Neural progenitor cell (in vitro differentiated cells): ENCODE measurements at regions not wholly inside any gene's neighbourhood (a gene's known extent, or its start where the extent isn't known, plus 50 kb on each side); places are given as distances from the start of the nearest gene placed in this dataset.

Source experiments
- DNase-seq: peaks from one replicate; pipeline ENCODE4 v3.0.0-alpha.2; 2016; ENCODE audit warnings: low spot score
- H2AFZ ChIP-seq: fragments of 200-600 bp; sonication (generic); replicated peaks from 2 replicates; pipeline ENCODE4 v1.6.1; 2016; ENCODE audit warnings: antibody characterized with exemption
- H3F3A ChIP-seq: fragments of 200-600 bp; sonication (generic); 2 replicates; pipeline ENCODE4 v1.6.1; 2016; ENCODE audit warnings: antibody characterized with exemption, low read depth
- H3K27ac ChIP-seq: fragments of 200-600 bp; sonication (generic); 2 replicates; pipeline ENCODE4 v1.5.1; 2016; ENCODE audit warnings: mild to moderate bottlenecking
- H3K27me3 ChIP-seq: fragments of 200-600 bp; sonication (generic); 2 replicates; pipeline ENCODE4 v1.6.1; 2016; ENCODE audit warnings: mild to moderate bottlenecking, moderate library complexity
- H3K36me3 ChIP-seq: fragments of 200-600 bp; sonication (generic); 2 replicates; pipeline ENCODE4 v1.5.1; 2016
- H3K4me1 ChIP-seq: fragments of 200-600 bp; sonication (generic); 2 replicates; pipeline ENCODE4 v1.6.1; 2016; ENCODE audit warnings: mixed run types
- H3K4me2 ChIP-seq: fragments of 200-600 bp; sonication (generic); 2 replicates; pipeline ENCODE4 v1.6.1; 2016
- H3K4me3 ChIP-seq: fragments of 200-600 bp; sonication (generic); 2 replicates; pipeline ENCODE4 v1.5.1; 2016
- H3K79me2 ChIP-seq: fragments of 200-600 bp; sonication (generic); 2 replicates; pipeline ENCODE4 v1.6.1; 2016; ENCODE audit warnings: low read depth
- H3K9ac ChIP-seq: fragments of 200-600 bp; sonication (generic); 2 replicates; pipeline ENCODE4 v1.6.1; 2016
- H3K9me3 ChIP-seq: fragments of 200-600 bp; sonication (generic); 2 replicates; pipeline ENCODE4 v1.5.1; 2016; ENCODE audit warnings: low read depth
- H4K20me1 ChIP-seq: fragments of 200-600 bp; sonication (generic); 2 replicates; pipeline ENCODE4 v1.6.1; 2016; ENCODE audit warnings: low read depth
- H3K27ac Mint-ChIP-seq: 3 replicates; pipeline ENCODE4 v1.8.0; 2021; ENCODE audit warnings: mixed read lengths
- H3K27me3 Mint-ChIP-seq: 2 replicates; pipeline ENCODE4 v1.8.0; 2022; ENCODE audit warnings: low read depth, mild to moderate bottlenecking, inconsistent platforms, moderate library complexity, mixed read lengths; ENCODE audit not compliant: insufficient read depth
- H3K36me3 Mint-ChIP-seq: 3 replicates; pipeline ENCODE4 v1.8.0; 2021; ENCODE audit warnings: mixed read lengths
- H3K4me1 Mint-ChIP-seq: 3 replicates; pipeline ENCODE4 v1.8.0; 2021; ENCODE audit warnings: mixed read lengths
- H3K4me3 Mint-ChIP-seq: 3 replicates; pipeline ENCODE4 v1.8.0; 2021; ENCODE audit warnings: mild to moderate bottlenecking, moderate library complexity, mixed read lengths
- H3K9me3 Mint-ChIP-seq: 3 replicates; pipeline ENCODE4 v1.8.0; 2020; ENCODE audit warnings: mixed read lengths
- EZH2 ChIP-seq: fragments of 200-600 bp; sonication (generic); IDR thresholded peaks from 2 replicates; pipeline ENCODE4 v1.6.1; 2017; ENCODE audit warnings: antibody characterized with exemption, mild to moderate bottlenecking, moderate library complexity
- EZH2phosphoT487 ChIP-seq: fragments of 200-600 bp; sonication (generic); IDR thresholded peaks from 2 replicates; pipeline ENCODE4 v1.6.1; 2017; ENCODE audit warnings: antibody characterized with exemption
- TF ChIP-seq, protein P1 (sequence below): fragments of 200-600 bp; sonication (generic); IDR thresholded peaks from 2 replicates; pipeline ENCODE4 v1.5.1; 2017; ENCODE audit warnings: antibody characterized with exemption, mild to moderate bottlenecking

GRCh38 chr1:47699492-47700235 is 261.8 kb downstream of the FOXD2 start:
- peaks cover 15% of the 10 kb centered on the region for H3K27me3 Mint-ChIP-seq
- no peak overlapping the region for H3K27ac Mint-ChIP-seq
- no peaks in the 10 kb centered on the region for H3K9me3 ChIP-seq
- peaks cover 17% of the 10 kb centered on the region for H3F3A ChIP-seq
- no peaks in the 10 kb centered on the region for H3K9me3 Mint-ChIP-seq
- no peaks in the 10 kb centered on the region for H3K36me3 ChIP-seq
- H3K27me3 ChIP-seq: peaks cover under 1% of the 10 kb centered on the region
- H3K4me2 ChIP-seq: no peak overlapping the region
- H4K20me1 ChIP-seq: no peaks in the 10 kb centered on the region
- no peak for DNase-seq
- H3K79me2 ChIP-seq: no peaks in the 10 kb centered on the region
- TF ChIP-seq EZH2 (no peak), EZH2phosphoT487 (no peak)
- TF ChIP-seq, protein P1, sequence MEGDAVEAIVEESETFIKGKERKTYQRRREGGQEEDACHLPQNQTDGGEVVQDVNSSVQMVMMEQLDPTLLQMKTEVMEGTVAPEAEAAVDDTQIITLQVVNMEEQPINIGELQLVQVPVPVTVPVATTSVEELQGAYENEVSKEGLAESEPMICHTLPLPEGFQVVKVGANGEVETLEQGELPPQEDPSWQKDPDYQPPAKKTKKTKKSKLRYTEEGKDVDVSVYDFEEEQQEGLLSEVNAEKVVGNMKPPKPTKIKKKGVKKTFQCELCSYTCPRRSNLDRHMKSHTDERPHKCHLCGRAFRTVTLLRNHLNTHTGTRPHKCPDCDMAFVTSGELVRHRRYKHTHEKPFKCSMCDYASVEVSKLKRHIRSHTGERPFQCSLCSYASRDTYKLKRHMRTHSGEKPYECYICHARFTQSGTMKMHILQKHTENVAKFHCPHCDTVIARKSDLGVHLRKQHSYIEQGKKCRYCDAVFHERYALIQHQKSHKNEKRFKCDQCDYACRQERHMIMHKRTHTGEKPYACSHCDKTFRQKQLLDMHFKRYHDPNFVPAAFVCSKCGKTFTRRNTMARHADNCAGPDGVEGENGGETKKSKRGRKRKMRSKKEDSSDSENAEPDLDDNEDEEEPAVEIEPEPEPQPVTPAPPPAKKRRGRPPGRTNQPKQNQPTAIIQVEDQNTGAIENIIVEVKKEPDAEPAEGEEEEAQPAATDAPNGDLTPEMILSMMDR: no peak
- H3K4me3 Mint-ChIP-seq: no peak overlapping the region
- peaks cover 19% of the 10 kb centered on the region for H3K4me1 ChIP-seq
- H3K36me3 Mint-ChIP-seq: no peaks in the 10 kb centered on the region
- H3K4me3 ChIP-seq: no peak overlapping the region
- peaks cover 19% of the 10 kb centered on the region for H3K4me1 Mint-ChIP-seq
- H2AFZ ChIP-seq: no peak overlapping the region
- no peak overlapping the region for H3K27ac ChIP-seq
- no peak overlapping the region for H3K9ac ChIP-seq

DNA sequence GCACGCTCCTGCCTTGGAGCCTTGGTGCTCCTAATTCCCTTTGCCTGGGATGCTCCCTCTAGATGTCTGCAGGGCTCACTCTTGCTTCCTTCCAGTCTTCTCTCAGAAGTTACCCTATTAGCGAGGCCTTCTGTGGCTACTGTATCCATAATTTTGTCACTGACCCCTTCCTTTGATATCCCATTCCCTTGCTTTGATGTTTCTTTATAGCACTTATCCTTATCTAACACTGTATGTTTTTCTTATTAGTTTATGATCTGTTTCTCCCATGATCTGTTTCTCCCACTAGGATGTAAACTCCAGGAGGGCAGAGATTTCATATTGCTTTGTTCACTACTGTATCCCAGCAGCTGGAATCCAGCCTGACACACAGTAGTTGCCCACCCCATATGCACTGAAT is 263.4 kb downstream of the FOXD2 start:
- Histone ChIP-seq H3K79me2 (no peaks in the 10 kb centered on the region), H3K36me3 (no peaks in the 10 kb centered on the region), H3K4me1 (peaks cover 12% of the 10 kb centered on the region), H3K27ac (no peak overlapping the region), H4K20me1 (no peaks in the 10 kb centered on the region), H3K9me3 (no peaks in the 10 kb centered on the region), H3F3A (peaks cover 14% of the 10 kb centered on the region), H2AFZ (no peak overlapping the region), H3K27me3 (peaks cover 16% of the 10 kb centered on the region), H3K4me3 (no peak overlapping the region), H3K9ac (no peak overlapping the region), H3K4me2 (no peak overlapping the region)
- Mint-ChIP-seq H3K36me3 (no peaks in the 10 kb centered on the region), H3K27ac (no peak overlapping the region), H3K27me3 (peaks cover 22% of the 10 kb centered on the region), H3K9me3 (no peaks in the 10 kb centered on the region), H3K4me1 (peaks cover 19% of the 10 kb centered on the region), H3K4me3 (no peak overlapping the region)
- DNase-seq: no peak
- TF ChIP-seq EZH2 (no peak), EZH2phosphoT487 (no peak)
- TF ChIP-seq, protein P1: no peak

GRCh38 chr1:47701741-47702515 is 264.1 kb downstream of the FOXD2 start:
- no peaks in the 10 kb centered on the region for H3K9me3 Mint-ChIP-seq
- H3K4me3 Mint-ChIP-seq: no peak overlapping the region
- no peak overlapping the region for H3K4me3 ChIP-seq
- H3K27me3 Mint-ChIP-seq: peaks cover 26% of the 10 kb centered on the region
- H3K4me1 ChIP-seq: peaks cover 5% of the 10 kb centered on the region
- no peak overlapping the region for H3K27ac ChIP-seq
- no peaks in the 10 kb centered on the region for H3K36me3 Mint-ChIP-seq
- H3K79me2 ChIP-seq: no peaks in the 10 kb centered on the region
- no peak for TF ChIP-seq EZH2
- TF ChIP-seq, protein P1: no peak
- TF ChIP-seq EZH2phosphoT487: no peak
- H4K20me1 ChIP-seq: no peaks in the 10 kb centered on the region
- H3K9me3 ChIP-seq: no peaks in the 10 kb centered on the region
- peaks cover 8% of the 10 kb centered on the region for H3F3A ChIP-seq
- DNase-seq: no peak
- H3K27me3 ChIP-seq: peaks cover 23% of the 10 kb centered on the region
- H3K9ac ChIP-seq: no peak overlapping the region
- peaks cover 14% of the 10 kb centered on the region for H3K4me1 Mint-ChIP-seq
- no peaks in the 10 kb centered on the region for H3K36me3 ChIP-seq
- no peak overlapping the region for H2AFZ ChIP-seq
- no peak overlapping the region for H3K27ac Mint-ChIP-seq
- H3K4me2 ChIP-seq: no peak overlapping the region
